NCI-H446 (cell line): ENCODE measurements at regions not wholly inside any gene's neighbourhood (a gene's known extent, or its start where the extent isn't known, plus 50 kb on each side); places are given as distances from the start of the nearest gene placed in this dataset.

Experiments used
- DNase-seq, 2 experiments: peaks; one replicate each; lab custom pipeline; 2025; lab: John Stamatoyannopoulos, UW

DNA sequence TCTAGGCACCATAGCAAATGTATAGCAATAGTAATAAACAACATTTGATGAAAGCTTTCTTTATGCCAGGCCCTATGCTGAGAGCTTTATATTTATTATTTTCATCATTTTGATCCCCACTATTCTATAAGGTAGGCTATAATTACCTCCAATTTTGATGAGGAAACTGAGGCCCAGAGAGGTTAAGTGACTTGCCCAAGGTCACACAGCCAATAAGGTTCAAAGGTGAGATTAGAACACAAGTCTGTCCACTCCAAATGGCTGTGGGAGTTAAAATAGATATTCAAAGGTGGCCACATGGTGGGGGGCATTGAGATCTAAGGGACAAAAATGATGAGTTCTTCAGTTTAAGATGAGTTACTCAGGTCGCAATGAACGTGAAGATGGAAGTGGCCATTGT is 269.9 kb downstream of the BMP7 start:
- DNase-seq, result no peak

DNA sequence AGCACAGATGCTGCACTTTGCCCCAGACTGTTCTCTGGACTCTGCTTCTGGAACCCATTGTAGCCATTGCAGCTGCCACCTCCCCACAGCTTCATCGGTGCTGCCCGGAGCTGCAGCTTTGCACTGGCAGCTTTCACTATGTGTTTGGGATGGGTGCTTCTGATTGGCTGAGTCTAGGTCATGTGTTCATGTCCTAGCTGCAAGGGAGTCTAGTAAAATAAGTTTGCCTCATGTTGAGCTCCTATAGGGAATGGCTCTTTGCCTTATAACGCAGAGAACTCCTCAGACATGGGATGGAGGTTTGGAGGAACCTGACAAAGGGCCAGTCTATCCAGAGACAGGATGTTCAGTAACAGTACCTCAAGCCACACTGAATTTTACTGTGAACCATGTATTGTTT is 268.0 kb downstream of the BMP7 start:
- DNase-seq, result no peak

DNA sequence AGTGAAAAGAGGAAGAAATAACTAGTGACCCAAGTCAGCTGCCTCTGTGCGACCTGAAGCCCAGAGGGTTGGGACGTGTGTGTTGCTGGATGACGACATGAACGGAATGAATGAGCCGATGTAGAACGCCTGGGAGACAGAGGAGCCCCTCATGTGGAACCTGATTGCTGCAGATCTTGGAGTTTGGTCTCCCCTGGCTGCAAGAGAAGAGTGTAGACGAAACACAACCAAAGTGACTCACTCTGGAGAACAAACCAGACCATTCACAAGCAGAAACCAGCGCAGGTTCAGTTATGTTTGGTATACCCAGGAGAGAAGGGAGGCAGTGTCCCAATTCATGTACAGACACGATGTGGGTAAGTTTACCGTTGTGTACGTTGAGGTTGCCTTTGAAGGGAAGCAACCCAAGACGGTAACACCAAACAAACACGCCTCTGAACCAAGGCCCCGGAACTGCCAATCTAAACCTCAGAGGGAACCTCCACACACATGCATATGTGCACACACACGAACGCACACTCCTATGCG is 265.9 kb downstream of the BMP7 start:
- DNase-seq, result no peak

DNA sequence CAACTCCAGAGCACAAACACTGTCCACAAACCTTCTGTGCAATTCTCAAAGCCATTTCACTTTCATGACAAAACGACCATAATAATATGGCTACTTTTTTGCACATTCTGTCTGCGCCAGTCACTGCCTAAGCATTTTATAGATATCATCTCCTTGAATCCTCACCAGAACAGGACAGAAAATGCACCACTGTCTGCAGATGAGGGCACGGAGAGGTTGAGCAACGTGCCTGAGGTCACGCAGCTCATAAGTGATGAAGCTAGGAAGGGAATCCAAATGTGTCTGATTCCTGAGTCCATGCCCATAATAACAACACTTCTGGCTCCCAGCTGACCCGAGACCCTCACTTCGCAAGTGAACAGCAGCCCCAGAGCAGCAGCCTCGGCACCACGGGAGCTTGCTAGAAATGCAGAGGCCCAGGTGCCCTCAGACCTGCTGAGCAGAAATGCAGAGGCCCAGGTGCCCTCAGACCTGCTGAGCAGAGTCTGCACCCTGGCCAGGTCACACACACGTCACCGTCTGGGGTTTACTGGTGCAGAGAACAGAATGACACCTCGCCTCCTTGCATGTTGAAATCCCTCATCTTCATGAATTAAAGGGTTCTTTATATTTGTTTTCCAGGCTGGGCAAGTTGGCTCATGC is 265.2 kb downstream of the BMP7 start:
- DNase-seq, result no peak

DNA sequence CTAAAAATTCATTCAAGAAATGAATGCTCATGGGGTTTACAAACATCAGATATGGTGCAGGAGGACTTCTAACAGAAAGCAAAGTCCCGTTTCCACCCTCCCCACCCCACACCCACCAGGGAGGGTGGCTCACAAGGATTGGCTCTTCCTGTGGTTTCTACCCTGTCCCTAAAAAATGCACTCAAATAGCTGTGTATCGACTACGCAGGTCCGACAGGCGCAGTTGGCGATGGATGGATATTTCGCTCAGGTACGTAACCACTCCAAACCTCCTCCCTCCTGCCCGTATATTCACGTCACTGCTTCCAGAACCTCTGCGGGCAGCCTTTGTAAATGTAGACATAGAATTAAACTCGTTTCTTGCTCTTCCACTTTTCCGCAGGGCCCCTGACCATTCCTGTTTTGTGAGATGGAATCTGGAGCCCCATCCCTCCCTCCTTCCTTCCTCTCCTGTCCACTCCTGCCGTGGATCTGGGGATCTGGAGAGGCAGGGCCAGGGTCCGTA is 264.3 kb downstream of the BMP7 start:
- no peak for DNase-seq

DNA sequence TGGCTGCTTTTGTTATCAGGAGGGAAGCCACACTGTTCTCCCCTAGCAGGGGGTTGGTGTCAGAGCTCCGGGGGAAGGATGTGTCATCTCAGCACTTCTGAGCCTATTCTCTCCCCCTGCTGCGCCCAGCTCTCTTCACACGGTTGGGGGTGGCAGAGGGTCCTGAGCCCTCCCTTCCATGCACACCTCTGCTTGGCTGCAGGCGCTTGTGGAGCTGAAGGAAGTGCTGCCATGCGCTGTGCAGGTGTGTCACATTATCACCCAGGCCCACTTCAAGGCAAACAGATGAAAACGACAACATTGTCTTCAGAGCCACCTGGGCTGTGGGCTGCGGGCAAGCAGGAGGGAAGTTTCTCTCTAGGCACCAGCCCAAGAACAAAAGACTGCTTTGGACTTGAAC is 263.4 kb downstream of the BMP7 start:
- no peak for DNase-seq

DNA sequence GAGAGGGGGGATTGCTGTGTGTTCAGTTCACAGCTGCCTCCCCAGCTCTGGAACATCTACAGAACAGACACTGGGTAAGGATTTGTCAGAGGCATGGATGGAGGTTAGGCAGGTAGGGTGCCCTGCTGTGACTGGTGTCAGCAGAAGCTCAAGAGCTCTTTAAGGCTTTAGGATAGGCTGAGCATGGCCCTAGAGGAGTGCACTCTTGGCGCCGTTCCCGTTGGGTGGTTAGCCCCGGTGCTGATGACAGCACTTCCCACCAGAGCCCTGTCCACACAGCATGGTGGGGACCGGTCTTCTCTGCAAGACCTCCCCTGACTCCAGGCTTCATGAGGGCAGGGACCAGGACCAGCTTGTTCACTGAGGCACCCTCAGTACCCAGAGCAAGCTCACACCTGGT is 262.0 kb downstream of the BMP7 start:
- no peak for DNase-seq

DNA sequence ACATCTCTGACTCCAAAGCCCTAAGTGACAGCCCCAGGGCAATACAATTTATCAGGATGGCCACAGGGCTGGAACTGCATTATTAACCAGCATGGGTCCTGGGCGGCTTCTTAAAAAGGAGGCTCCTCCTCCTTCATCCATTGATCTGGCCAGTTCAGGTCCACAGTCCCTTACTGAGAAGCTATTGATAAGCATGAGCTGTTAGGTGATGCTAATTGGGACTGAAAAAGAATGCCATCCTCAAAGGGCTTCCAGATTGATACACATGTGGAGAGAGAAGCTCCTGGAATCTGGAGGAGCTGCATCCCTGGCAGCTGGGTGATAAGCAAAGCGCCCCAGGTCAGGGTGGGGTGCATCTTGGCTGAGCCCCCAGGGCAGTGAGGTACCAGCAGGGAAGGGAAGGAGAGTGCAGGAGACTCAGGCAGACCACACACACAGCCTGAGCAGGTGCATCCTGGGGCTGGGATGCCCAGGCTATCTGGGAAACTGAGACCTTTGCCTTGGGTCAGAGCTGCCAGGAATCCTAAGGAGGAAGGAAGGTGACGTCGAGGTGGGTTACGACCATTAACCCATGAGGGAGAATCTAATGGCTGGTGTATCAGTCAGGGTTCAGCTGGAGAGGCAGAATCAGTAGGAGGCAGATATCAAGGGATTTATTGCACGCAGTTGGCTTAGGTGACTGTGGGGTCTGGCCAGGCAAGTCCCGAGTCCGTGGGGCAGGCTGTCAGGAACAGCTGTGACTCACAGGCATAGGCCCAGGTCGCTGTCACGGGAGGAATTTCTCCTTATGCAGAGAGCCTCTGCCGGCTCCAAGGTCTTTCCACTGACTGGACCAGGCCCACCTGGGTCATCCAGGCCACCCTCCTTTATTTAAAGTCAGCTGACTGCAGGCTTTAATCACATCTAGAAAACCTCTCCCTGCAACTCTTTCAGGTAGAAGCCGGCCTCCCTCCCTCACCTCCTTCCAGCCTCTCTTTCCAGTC is 261.2 kb downstream of the BMP7 start:
- DNase-seq, result no peak

DNA sequence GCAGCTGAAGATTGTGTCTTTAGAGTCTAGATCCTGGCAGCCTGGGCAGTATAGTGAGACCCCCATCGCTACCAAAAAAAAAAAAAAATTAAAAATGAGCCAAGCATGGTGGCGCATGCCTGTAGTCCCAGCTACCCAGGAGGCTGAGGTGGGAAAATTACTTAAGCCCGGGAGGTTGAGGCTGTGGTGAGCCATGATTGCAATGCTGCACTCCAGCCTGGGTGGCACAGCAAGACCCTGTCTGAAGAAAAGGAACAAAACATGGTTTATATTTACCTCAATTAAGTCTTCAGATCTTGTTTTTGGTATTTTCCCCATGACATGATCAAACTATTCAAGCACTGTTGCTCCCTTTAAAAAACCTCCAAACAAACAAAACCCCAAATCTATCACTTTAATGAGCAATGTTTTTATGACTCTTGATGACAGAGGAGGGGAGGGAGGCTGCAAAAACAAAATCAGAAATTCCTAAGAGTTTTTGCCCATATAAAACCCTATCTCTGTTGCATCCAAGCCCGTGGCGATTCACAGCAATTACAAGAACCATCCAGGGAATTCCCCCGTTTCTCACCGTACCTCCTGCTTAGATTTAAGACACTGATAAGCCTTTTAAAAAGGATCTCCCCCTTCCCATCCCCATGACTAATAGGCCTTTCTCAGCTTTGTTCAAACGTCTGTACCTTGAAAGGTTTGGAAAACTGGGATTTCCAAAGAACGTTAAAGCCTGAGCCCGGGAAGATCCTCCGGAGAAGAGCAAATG is 259.9 kb downstream of the BMP7 start:
- no peak for DNase-seq

DNA sequence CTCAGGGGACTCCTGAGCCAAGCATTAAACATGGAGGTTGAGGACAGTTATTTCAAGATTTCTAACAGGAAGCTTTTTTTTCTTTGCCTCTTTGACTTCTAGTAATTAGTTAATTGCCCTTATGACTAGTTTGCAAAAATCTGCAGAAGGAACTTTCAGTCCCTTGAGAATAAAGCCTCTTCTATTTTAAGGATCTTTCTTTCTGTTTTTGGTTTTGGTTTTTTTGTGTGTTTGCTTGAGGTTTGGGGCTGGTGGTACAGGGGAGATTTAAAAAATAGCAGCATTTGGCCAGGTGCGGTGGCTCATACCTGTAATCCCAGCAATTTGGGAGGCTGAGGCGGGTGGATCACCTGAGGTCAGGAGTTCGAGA is 259.3 kb downstream of the BMP7 start:
- no peak for DNase-seq

DNA sequence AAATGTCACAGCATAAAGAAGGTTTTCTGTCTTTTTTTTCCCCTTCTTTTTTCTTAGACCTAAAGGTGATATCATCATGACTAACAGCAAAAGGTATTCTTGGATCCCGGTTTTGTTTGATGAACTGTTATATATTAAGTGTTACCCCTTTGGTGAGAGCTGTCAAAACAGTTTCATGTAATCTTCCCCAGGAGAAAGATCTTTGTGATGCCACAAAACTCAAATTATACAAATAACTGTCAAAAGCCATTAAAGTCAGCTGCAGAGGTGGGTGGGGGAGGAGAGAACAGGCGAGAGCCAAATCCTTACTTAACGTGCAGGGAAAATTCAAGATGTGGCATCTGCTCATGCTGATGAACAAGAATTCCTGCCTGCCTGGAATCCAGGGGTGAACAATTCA is 258.2 kb downstream of the BMP7 start:
- no peak for DNase-seq

DNA sequence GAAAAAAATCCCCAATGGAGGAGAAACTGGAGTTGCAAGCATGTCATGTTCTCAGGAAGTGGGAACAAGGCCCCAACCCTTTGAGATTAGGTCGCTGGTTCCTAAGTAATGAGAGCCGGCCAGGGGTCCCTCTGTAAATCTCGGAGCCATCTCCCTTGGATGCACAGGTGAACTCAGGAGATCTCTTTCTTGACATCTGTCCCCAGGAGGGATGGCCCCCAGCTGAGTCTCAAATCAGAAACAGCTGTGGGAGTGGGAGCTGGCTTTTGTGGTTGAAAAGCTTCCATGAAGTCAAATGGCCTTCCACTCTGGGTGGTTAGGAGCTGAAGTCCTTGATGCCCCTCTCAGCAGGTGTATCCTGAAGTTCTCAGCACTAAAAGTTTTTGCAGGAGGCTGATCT is 257.1 kb downstream of the BMP7 start:
- no peak for DNase-seq

DNA sequence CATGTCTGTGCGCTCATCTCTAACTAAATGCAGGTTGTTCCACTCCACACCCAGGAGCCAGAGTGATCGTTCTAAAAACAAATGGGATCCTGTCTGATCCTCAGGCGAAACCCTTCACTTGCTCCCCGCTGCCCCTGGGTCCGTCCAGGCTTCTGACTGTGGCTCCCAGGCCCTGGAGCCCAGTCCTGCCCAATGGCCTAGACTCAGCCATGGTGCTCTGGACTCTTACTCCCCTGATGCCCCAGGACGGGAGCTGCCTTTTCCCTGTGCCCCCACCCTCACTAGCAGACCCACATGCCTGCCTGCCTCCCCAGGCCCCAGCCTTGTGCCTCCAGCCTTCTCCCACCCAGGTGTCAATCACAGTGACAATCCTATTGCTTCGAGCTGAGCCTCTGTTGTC is 256.7 kb downstream of the BMP7 start:
- DNase-seq, result no peak

DNA sequence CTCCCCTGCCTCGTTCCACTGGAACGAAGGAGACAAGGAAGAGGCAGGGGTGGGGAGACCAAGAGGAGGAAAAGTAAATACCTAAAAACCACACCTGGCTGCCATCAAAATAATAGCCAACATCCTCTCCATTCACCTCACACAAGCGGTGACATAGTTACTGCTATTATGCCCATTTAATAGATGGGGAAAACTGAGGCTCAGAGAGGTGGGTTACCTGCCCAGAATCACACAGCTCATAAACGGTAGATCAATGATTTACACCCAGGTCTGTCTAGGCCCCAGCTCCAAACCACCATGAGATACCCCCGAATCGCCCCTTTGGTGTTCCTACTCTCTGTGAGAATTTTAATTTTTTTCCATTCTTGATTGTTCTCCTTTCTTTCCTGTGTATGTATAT is 253.8 kb downstream of the BMP7 start:
- no peak for DNase-seq

DNA sequence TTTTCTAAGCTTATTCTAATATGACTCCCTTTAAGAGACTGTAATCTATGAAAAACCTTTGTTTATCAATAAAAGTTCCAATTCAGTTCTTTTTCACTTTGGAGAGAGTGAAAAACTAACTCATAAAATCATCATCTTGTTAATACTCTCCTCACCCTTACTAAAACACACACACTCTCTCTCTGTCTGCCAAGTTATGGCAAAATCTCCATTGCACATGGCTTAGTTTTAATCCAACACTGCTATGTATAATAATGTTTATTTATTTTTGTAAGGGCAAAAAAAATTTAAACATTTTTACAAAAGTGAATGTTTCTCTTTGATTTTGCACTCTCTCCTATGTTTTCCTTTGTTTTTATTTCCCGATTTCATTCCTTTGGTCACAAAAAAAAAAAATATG is 253.2 kb downstream of the BMP7 start:
- DNase-seq, result no peak

DNA sequence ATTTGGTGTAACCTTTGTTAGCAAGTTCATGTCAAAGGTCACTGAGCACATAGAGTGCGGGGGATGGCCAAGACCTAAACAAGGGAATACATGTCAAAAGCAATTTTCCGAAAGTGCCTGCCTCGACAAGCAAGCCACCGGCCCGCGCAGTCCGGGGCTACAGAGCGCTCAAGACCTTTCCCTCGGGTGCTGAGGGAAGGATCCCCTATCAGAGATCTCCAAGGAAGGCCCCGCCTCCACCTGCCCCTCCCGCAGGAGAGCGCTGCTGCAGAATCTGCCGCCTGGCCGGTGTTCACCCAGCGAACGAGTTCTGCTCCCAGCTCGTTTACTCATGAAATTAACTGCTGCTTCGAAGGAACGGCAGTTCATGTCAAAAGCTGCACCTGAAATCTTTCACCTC is 252.7 kb downstream of the BMP7 start:
- DNase-seq, result no peak

DNA sequence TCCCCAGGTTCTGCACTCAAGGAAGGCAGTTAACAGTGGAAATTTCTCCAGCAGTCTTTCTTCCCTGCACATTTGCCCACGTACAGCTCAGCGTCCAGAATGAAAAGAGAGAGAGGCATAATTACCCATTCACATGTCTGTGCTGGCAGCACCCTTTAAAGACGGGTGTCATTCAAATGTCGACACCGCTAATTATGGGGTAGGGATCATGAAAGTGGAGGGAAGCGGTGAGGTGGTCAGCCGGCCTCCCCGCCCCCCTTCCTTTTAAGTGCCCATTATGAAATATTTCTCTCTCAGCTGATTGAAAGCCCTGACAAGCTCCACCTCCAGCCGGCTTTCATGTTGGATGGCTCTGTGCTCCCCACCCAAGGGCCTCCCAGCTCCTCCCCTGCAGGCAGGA is 246.1 kb downstream of the BMP7 start:
- no peak for DNase-seq

DNA sequence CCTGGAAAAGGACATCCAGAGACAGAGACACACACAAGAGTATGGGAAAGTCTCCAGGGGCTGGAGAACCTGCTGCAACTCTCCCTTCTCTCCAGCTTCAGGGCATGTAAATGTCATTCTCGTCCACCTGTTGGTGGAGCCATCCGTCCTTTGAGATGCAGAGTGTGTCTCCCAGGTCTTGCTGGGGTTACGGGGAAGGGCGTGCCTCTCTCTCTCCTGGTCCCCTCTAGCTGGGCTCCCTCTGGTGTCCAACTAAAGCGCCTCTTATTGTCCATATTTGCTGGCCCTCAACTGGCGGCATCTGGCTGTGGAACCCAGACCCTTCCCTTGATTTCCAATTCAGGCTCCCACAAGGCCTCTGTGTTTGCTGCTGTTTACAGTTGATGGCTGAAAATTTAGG is 244.1 kb downstream of the BMP7 start:
- DNase-seq, result no peak

DNA sequence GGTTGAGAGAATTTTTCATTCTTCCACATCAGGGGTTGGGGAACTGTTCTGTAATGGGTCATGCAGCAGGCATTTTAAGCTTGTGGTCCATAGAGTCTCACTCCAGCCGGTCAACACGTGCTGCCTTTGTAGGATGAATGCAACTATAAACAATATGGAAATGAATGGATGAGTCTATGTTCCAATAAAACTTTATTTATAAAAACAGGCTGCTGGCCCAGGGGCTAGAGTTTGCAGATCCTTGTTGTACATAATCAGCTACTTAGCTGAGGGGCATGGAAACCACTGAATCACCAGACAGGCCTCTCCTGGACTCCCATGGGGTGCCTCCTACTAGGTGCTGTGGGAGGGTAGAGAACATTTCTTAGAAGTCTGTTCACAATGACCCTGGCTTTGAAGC is 243.4 kb downstream of the BMP7 start:
- no peak for DNase-seq

DNA sequence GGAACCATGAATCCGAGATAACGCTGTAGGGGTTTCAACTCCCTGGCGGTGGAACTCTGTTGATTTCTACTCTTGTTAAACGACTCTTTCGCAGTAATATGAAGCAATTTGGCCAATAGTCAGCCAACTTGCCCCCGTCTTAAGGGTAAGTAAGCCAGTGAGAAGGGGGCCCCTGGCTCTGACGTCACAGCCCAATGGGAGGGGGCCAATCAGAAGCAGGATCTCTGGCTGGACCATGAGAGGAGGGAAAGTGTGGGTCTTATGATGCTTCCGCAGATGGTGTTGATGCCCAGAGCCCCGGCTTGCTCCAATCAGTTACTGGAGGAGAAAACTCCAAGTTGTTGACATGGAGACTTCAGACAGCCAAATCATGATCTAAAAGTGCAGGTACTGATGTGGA is 242.4 kb downstream of the BMP7 start:
- DNase-seq, result no peak

DNA sequence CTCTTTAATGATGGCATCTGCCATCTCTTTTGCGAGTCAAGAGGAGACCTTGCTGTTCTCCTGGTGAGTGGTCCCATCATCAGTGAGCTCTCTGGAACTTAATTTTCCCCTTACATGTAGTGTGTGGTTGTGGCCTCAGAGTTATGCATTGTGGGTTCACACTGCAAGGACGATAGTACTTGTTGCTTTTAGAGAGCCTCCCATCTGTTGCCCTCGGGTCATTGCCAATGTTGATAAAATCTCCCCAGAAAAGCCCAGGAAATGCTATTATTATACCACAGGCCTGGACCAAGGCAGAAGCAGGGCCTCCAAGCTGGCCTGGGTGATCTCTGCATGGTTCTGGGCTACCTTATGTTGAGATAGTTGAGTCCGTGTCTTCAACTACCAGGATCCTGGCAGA is 241.6 kb downstream of the BMP7 start:
- no peak for DNase-seq

DNA sequence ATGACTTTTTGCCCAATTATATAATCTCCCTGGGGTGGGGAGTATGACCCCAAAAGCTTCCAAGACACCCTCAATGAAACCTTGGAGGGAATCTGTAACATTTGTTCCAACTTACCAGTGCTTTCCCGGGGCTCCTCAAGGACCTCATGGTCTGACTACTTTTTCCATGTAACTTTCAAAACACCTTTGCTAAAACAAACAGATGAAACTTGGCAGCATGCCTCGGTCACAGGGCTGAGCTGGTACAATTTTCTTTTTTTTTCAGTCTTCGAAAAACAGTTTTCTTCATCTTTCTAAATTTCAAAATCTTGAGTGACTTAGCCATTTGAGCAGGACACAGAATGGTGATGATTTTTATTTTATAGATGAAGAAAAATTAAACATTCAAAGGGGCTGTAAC is 241.2 kb downstream of the BMP7 start:
- no peak for DNase-seq
